ENCODE measurements at regions not wholly inside any gene's neighbourhood (a gene's known extent, or its start where the extent isn't known, plus 50 kb on each side); places are given as distances from the start of the nearest gene placed in this dataset.

- H3K4me3 ChIP-seq (ENCODE audit: low read length, poor library complexity, severe bottlenecking) = no peak overlapping the region
- H3F3A ChIP-seq (ENCODE audit: low read depth) = no peaks in the 10 kb centered on the region
- no peaks in the 10 kb centered on the region for H3K36me3 ChIP-seq (ENCODE audit: insufficient read depth, low read length)
- no peak overlapping the region for H3K4me2 ChIP-seq (ENCODE audit: low read depth, low read length, poor library complexity, severe bottlenecking)
- TF ChIP-seq EZH2phosphoT487 (IDR thresholded peaks at IDR 0.05; ENCODE audit: borderline replicate concordance) = no peak
- no peak for TF ChIP-seq CTCF (conservative IDR thresholded peaks at IDR 0.05; ENCODE audit: low read length)
- no peaks in the 10 kb centered on the region for H3K27me3 ChIP-seq (ENCODE audit: insufficient read depth, low read length, poor library complexity, severe bottlenecking)
- H2AFZ ChIP-seq (ENCODE audit: low read length) = no peak overlapping the region
- peaks cover 7% of the 10 kb centered on the region for H3K4me1 ChIP-seq (ENCODE audit: insufficient read depth, low read length, poor library complexity, severe bottlenecking)
- H3K79me2 ChIP-seq (ENCODE audit: insufficient read depth, low read length) = no peaks in the 10 kb centered on the region
- no peaks in the 10 kb centered on the region for H3K9me3 ChIP-seq (ENCODE audit: insufficient read depth, low read depth, low read length)
- no peak overlapping the region for H3K9ac ChIP-seq (ENCODE audit: low read depth, low read length, poor library complexity, severe bottlenecking)
- no peaks in the 10 kb centered on the region for H4K20me1 ChIP-seq (ENCODE audit: insufficient read depth, low read length, poor library complexity, severe bottlenecking)
- H3K9me2 ChIP-seq (replicated peaks; ENCODE audit: low read depth, low read length) = no peaks in the 10 kb centered on the region
Observed at GRCh38 chr20:39090906-39091305, 128.8 kb downstream of the DHX35 start.

DNA sequence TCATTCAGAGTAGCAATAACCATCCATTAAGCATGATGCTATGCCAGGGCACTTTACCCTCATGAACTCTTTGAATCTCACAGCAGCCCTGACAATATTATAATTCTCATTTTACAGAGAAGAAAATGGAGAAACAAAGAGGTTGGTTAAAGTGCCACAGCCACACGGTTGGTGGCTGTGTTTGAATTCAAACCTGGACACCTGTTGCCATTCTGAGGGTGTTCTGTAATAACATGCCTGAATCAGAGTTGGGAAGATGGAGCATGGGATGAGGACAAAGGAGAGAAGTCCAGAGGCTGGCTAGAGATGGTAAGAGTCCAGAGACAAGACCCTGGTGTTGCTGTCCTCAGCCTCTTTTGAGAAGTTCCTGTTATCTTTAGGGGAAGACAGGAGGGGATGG, 127.7 kb downstream of the DHX35 start:
- H3K4me2 ChIP-seq (ENCODE audit: low read depth, low read length, poor library complexity, severe bottlenecking) = no peak overlapping the region
- H3K4me3 ChIP-seq (ENCODE audit: low read length, poor library complexity, severe bottlenecking) = no peak overlapping the region
- no peaks in the 10 kb centered on the region for H4K20me1 ChIP-seq (ENCODE audit: insufficient read depth, low read length, poor library complexity, severe bottlenecking)
- no peak overlapping the region for H3K9ac ChIP-seq (ENCODE audit: low read depth, low read length, poor library complexity, severe bottlenecking)
- no peaks in the 10 kb centered on the region for H3F3A ChIP-seq (ENCODE audit: low read depth)
- no peaks in the 10 kb centered on the region for H3K9me2 ChIP-seq (replicated peaks; ENCODE audit: low read depth, low read length)
- H3K79me2 ChIP-seq (ENCODE audit: insufficient read depth, low read length) = no peaks in the 10 kb centered on the region
- H3K27me3 ChIP-seq (ENCODE audit: insufficient read depth, low read length, poor library complexity, severe bottlenecking) = no peaks in the 10 kb centered on the region
- no peaks in the 10 kb centered on the region for H3K9me3 ChIP-seq (ENCODE audit: insufficient read depth, low read depth, low read length)
- TF ChIP-seq CTCF (conservative IDR thresholded peaks at IDR 0.05; ENCODE audit: low read length) = no peak
- no peak overlapping the region for H2AFZ ChIP-seq (ENCODE audit: low read length)
- no peaks in the 10 kb centered on the region for H3K36me3 ChIP-seq (ENCODE audit: insufficient read depth, low read length)
- peaks cover 7% of the 10 kb centered on the region for H3K4me1 ChIP-seq (ENCODE audit: insufficient read depth, low read length, poor library complexity, severe bottlenecking)
